ENCODE measurements at regions not wholly inside any gene's neighbourhood (a gene's known extent, or its start where the extent isn't known, plus 50 kb on each side); places are given as distances from the start of the nearest gene placed in this dataset.

- H2AFZ ChIP-seq (ENCODE audit: low read length) = no peak overlapping the region
- DNase-seq = no peak
- H3K4me1 ChIP-seq (ENCODE audit: low read length) = no peaks in the 10 kb centered on the region
- H3K36me3 ChIP-seq (ENCODE audit: insufficient read depth, low read length) = no peaks in the 10 kb centered on the region
- H3K9me2 ChIP-seq (replicated peaks; ENCODE audit: insufficient read depth, low read length) = no peaks in the 10 kb centered on the region
- H3K79me2 ChIP-seq (ENCODE audit: low read length) = no peaks in the 10 kb centered on the region
- no peak overlapping the region for H3K4me2 ChIP-seq (ENCODE audit: low read depth, low read length, poor library complexity, severe bottlenecking)
- H3K27me3 ChIP-seq (ENCODE audit: low read length) = no peaks in the 10 kb centered on the region
- H3K4me3 ChIP-seq (ENCODE audit: low read length) = no peak overlapping the region
- no peaks in the 10 kb centered on the region for H3K9me3 ChIP-seq (ENCODE audit: low read length)
- H3K9ac ChIP-seq (ENCODE audit: low read length) = no peak overlapping the region
- H4K20me1 ChIP-seq (ENCODE audit: insufficient read depth, low read depth, low read length) = no peaks in the 10 kb centered on the region
- H3K27ac ChIP-seq (ENCODE audit: low read length) = no peak overlapping the region
Measured at GRCh38 chr17:79429864-79430494, 180.9 kb downstream of the RBFOX3 start.

GRCh38 chr17:79428988-79429387 lies 181.9 kb downstream of the RBFOX3 start:
- Histone ChIP-seq H3K79me2 (ENCODE audit: low read length) (no peaks in the 10 kb centered on the region), H3K9me2 (replicated peaks; ENCODE audit: insufficient read depth, low read length) (no peaks in the 10 kb centered on the region), H3K27me3 (ENCODE audit: low read length) (no peaks in the 10 kb centered on the region), H3K27ac (ENCODE audit: low read length) (no peak overlapping the region), H3K4me1 (ENCODE audit: low read length) (no peaks in the 10 kb centered on the region), H2AFZ (ENCODE audit: low read length) (no peak overlapping the region), H4K20me1 (ENCODE audit: insufficient read depth, low read depth, low read length) (no peaks in the 10 kb centered on the region), H3K9me3 (ENCODE audit: low read length) (no peaks in the 10 kb centered on the region), H3K4me2 (ENCODE audit: low read depth, low read length, poor library complexity, severe bottlenecking) (no peak overlapping the region), H3K4me3 (ENCODE audit: low read length) (no peak overlapping the region), H3K9ac (ENCODE audit: low read length) (no peak overlapping the region), H3K36me3 (ENCODE audit: insufficient read depth, low read length) (no peaks in the 10 kb centered on the region)
- no peak for DNase-seq

- Histone ChIP-seq H3K79me2 (ENCODE audit: low read length) (no peaks in the 10 kb centered on the region), H3K9ac (ENCODE audit: low read length) (no peak overlapping the region), H3K4me2 (ENCODE audit: low read depth, low read length, poor library complexity, severe bottlenecking) (no peak overlapping the region), H3K9me2 (replicated peaks; ENCODE audit: insufficient read depth, low read length) (no peaks in the 10 kb centered on the region), H4K20me1 (ENCODE audit: insufficient read depth, low read depth, low read length) (no peaks in the 10 kb centered on the region), H3K27ac (ENCODE audit: low read length) (no peak overlapping the region), H3K9me3 (ENCODE audit: low read length) (no peaks in the 10 kb centered on the region), H3K4me3 (ENCODE audit: low read length) (no peak overlapping the region), H3K36me3 (ENCODE audit: insufficient read depth, low read length) (no peaks in the 10 kb centered on the region), H3K27me3 (ENCODE audit: low read length) (no peaks in the 10 kb centered on the region), H3K4me1 (ENCODE audit: low read length) (no peaks in the 10 kb centered on the region), H2AFZ (ENCODE audit: low read length) (no peak overlapping the region)
- DNase-seq = no peak
Measured at GRCh38 chr17:79427621-79428539, 183.0 kb downstream of the RBFOX3 start.

GRCh38 chr17:79425686-79426085 lies 185.2 kb downstream of the RBFOX3 start:
- no peak overlapping the region for H3K4me2 ChIP-seq (ENCODE audit: low read depth, low read length, poor library complexity, severe bottlenecking)
- no peak for DNase-seq
- H2AFZ ChIP-seq (ENCODE audit: low read length) = no peak overlapping the region
- H4K20me1 ChIP-seq (ENCODE audit: insufficient read depth, low read depth, low read length) = no peaks in the 10 kb centered on the region
- no peaks in the 10 kb centered on the region for H3K36me3 ChIP-seq (ENCODE audit: insufficient read depth, low read length)
- no peak overlapping the region for H3K4me3 ChIP-seq (ENCODE audit: low read length)
- H3K79me2 ChIP-seq (ENCODE audit: low read length) = no peaks in the 10 kb centered on the region
- no peak overlapping the region for H3K9ac ChIP-seq (ENCODE audit: low read length)
- no peak overlapping the region for H3K27ac ChIP-seq (ENCODE audit: low read length)
- H3K4me1 ChIP-seq (ENCODE audit: low read length) = no peaks in the 10 kb centered on the region
- H3K9me2 ChIP-seq (replicated peaks; ENCODE audit: insufficient read depth, low read length) = no peaks in the 10 kb centered on the region
- H3K27me3 ChIP-seq (ENCODE audit: low read length) = no peaks in the 10 kb centered on the region
- no peaks in the 10 kb centered on the region for H3K9me3 ChIP-seq (ENCODE audit: low read length)

GRCh38 chr17:79424471-79425185 lies 186.2 kb downstream of the RBFOX3 start:
- Histone ChIP-seq H3K4me1 (ENCODE audit: low read length) (no peaks in the 10 kb centered on the region), H3K36me3 (ENCODE audit: insufficient read depth, low read length) (no peaks in the 10 kb centered on the region), H3K4me3 (ENCODE audit: low read length) (no peak overlapping the region), H3K27me3 (ENCODE audit: low read length) (no peaks in the 10 kb centered on the region), H3K27ac (ENCODE audit: low read length) (no peak overlapping the region), H4K20me1 (ENCODE audit: insufficient read depth, low read depth, low read length) (no peaks in the 10 kb centered on the region), H3K9me2 (replicated peaks; ENCODE audit: insufficient read depth, low read length) (no peaks in the 10 kb centered on the region), H3K9ac (ENCODE audit: low read length) (no peak overlapping the region), H3K4me2 (ENCODE audit: low read depth, low read length, poor library complexity, severe bottlenecking) (no peak overlapping the region), H2AFZ (ENCODE audit: low read length) (no peak overlapping the region), H3K79me2 (ENCODE audit: low read length) (no peaks in the 10 kb centered on the region), H3K9me3 (ENCODE audit: low read length) (no peaks in the 10 kb centered on the region)
- no peak for DNase-seq

GRCh38 chr17:79423811-79424465 lies 186.9 kb downstream of the RBFOX3 start:
- no peak for DNase-seq
- Histone ChIP-seq H3K4me1 (ENCODE audit: low read length) (no peaks in the 10 kb centered on the region), H3K4me2 (ENCODE audit: low read depth, low read length, poor library complexity, severe bottlenecking) (no peak overlapping the region), H3K4me3 (ENCODE audit: low read length) (no peak overlapping the region), H3K9ac (ENCODE audit: low read length) (no peak overlapping the region), H3K27ac (ENCODE audit: low read length) (no peak overlapping the region), H4K20me1 (ENCODE audit: insufficient read depth, low read depth, low read length) (no peaks in the 10 kb centered on the region), H3K27me3 (ENCODE audit: low read length) (no peaks in the 10 kb centered on the region), H3K36me3 (ENCODE audit: insufficient read depth, low read length) (no peaks in the 10 kb centered on the region), H2AFZ (ENCODE audit: low read length) (no peak overlapping the region), H3K79me2 (ENCODE audit: low read length) (no peaks in the 10 kb centered on the region), H3K9me2 (replicated peaks; ENCODE audit: insufficient read depth, low read length) (no peaks in the 10 kb centered on the region), H3K9me3 (ENCODE audit: low read length) (no peaks in the 10 kb centered on the region)

- Histone ChIP-seq H3K9me3 (ENCODE audit: low read length) (no peaks in the 10 kb centered on the region), H3K27me3 (ENCODE audit: low read length) (no peaks in the 10 kb centered on the region), H3K27ac (ENCODE audit: low read length) (no peak overlapping the region), H4K20me1 (ENCODE audit: insufficient read depth, low read depth, low read length) (no peaks in the 10 kb centered on the region), H3K4me2 (ENCODE audit: low read depth, low read length, poor library complexity, severe bottlenecking) (no peak overlapping the region), H3K36me3 (ENCODE audit: insufficient read depth, low read length) (no peaks in the 10 kb centered on the region), H3K9me2 (replicated peaks; ENCODE audit: insufficient read depth, low read length) (no peaks in the 10 kb centered on the region), H3K9ac (ENCODE audit: low read length) (no peak overlapping the region), H3K79me2 (ENCODE audit: low read length) (no peaks in the 10 kb centered on the region), H3K4me1 (ENCODE audit: low read length) (no peaks in the 10 kb centered on the region), H2AFZ (ENCODE audit: low read length) (no peak overlapping the region), H3K4me3 (ENCODE audit: low read length) (no peak overlapping the region)
- DNase-seq = no peak
Measured at GRCh38 chr17:79422236-79422635, 188.6 kb downstream of the RBFOX3 start.
